Gastroesophageal sphincter (tissue), 4 donors: ENCODE measurements at regions not wholly inside any gene's neighbourhood (a gene's known extent, or its start where the extent isn't known, plus 50 kb on each side); places are given as distances from the start of the nearest gene placed in this dataset.

Experiments
- ATAC-seq: fragments of 150-250 bp; one replicate; pipeline ENCODE4 v1.9.1; 2016; ENCODE audit warnings: mild to moderate bottlenecking, moderate library complexity
- H3K27ac ChIP-seq, 4 donors: fragments of 200-600 bp; sonication (generic) in 3 of 4; 1 replicate in 3 of 4; 2 replicates in 1 of 4; pipeline ENCODE4 v1.5.1; 2016 to 2019
- H3K27me3 ChIP-seq: fragments of 200-600 bp; sonication (generic); one replicate; pipeline ENCODE4 v1.5.1; 2019
- H3K36me3 ChIP-seq, 2 donors: fragments of 200-600 bp; sonication (generic); one replicate each; pipeline ENCODE4 v1.5.1; 2019; ENCODE audit warnings: control low read depth in 1 of 2
- H3K4me1 ChIP-seq, 3 donors: fragments of 200-600 bp; sonication (generic); 1 replicate in 2 of 3; 2 replicates in 1 of 3; pipeline ENCODE4 v1.5.1; 2016 to 2019; ENCODE audit warnings: control low read depth in 2 of 3
- H3K4me3 ChIP-seq, 2 donors: fragments of 200-600 bp; sonication (generic); one replicate each; pipeline ENCODE4 v1.5.1; 2019; ENCODE audit warnings: mild to moderate bottlenecking in 1 of 2, moderate library complexity in 1 of 2
- H3K9me3 ChIP-seq, 3 donors: fragments of 200-600 bp; sonication (generic); one replicate each; pipeline ENCODE4 v1.5.1; 2017 to 2019; ENCODE audit warnings: control low read depth in 2 of 3
- CTCF ChIP-seq, 4 experiments: fragments of 200-600 bp in 2 of 4; fragments of 450-650 bp in 2 of 4; sonication (generic) in 1 of 4; IDR thresholded peaks; one replicate each; pipeline ENCODE4 v1.5.1; 2017 to 2019; ENCODE audit warnings: antibody characterized with exemption in 4 of 4, mild to moderate bottlenecking in 2 of 4, moderate library complexity in 2 of 4
- EP300 ChIP-seq: sonication (generic); formaldehyde crosslinking; IDR thresholded peaks from one replicate; pipeline ENCODE4 v1.6.1; 2017; ENCODE audit warnings: antibody characterized with exemption, mild to moderate bottlenecking
- POLR2A ChIP-seq, 2 donors: fragments of 450-650 bp; IDR thresholded peaks; one replicate each; pipeline ENCODE4 v1.6.1; 2017; ENCODE audit warnings: antibody characterized with exemption in 2 of 2, mild to moderate bottlenecking in 2 of 2, moderate library complexity in 1 of 2
- POLR2AphosphoS5 ChIP-seq: sonication (generic); formaldehyde crosslinking; IDR thresholded peaks from one replicate; pipeline ENCODE4 v1.6.1; 2017; ENCODE audit warnings: antibody characterized with exemption
- WGBS, 2 donors: methylation state at CpG; one replicate each; pipeline ENCODE4 v1.1.5; 2018; ENCODE audit warnings: low coverage in 1 of 2; 5-methylcytosine and 5-hydroxymethylcytosine counted together

GRCh38 chr6:54026652-54027400 is 84.4 kb upstream of the MLIP start:
- Histone ChIP-seq H3K4me1 (no peaks in the 10 kb centered on the region), H3K4me3 (no peak overlapping the region), H3K9me3 (no peaks in the 10 kb centered on the region), H3K27me3 (no peaks in the 10 kb centered on the region), H3K36me3 (no peaks in the 10 kb centered on the region), H3K27ac (no peak overlapping the region)
- no peak for ATAC-seq
- no peak for TF ChIP-seq POLR2AphosphoS5
- TF ChIP-seq POLR2A (IDR thresholded peaks at IDR 0.05) = no peak
- no peak for TF ChIP-seq EP300
- no peak for TF ChIP-seq CTCF (IDR thresholded peaks at IDR 0.05)

GRCh38 chr6:54028170-54028569 is 83.1 kb upstream of the MLIP start:
- WGBS, 2 donors = 64 to 97% methylated on average over 2 to 3 of the region's 3 CpGs
- ATAC-seq = no peak
- no peak overlapping the region for H3K4me3 ChIP-seq

GRCh38 chr6:54029187-54029586 is 82.1 kb upstream of the MLIP start:
- TF ChIP-seq POLR2AphosphoS5 (no peak), POLR2A (IDR thresholded peaks at IDR 0.05) (no peak)
- 93 to 97% methylated on average over 2 to 3 of the region's 3 CpGs for WGBS, 2 donors
- ATAC-seq = no peak
- Histone ChIP-seq H3K27me3 (no peaks in the 10 kb centered on the region), H3K9me3 (no peaks in the 10 kb centered on the region), H3K27ac (no peak overlapping the region), H3K4me3 (no peak overlapping the region), H3K36me3 (no peaks in the 10 kb centered on the region), H3K4me1 (no peaks in the 10 kb centered on the region)

More at GRCh38 chr6:54028170-54028569, 83.1 kb upstream of the MLIP start:
- Histone ChIP-seq H3K4me1 (no peaks in the 10 kb centered on the region), H3K9me3 (no peaks in the 10 kb centered on the region), H3K27me3 (no peaks in the 10 kb centered on the region), H3K27ac (no peak overlapping the region), H3K36me3 (no peaks in the 10 kb centered on the region)
- no peak for TF ChIP-seq EP300
- no peak for TF ChIP-seq POLR2A (IDR thresholded peaks at IDR 0.05)
- no peak for TF ChIP-seq CTCF (IDR thresholded peaks at IDR 0.05)
- no peak for TF ChIP-seq POLR2AphosphoS5

GRCh38 chr6:54031169-54031568 is 80.1 kb upstream of the MLIP start:
- H3K9me3 ChIP-seq = no peaks in the 10 kb centered on the region
- WGBS, 2 donors = 80 to 90% methylated on average over 1 to 3 of the region's 5 CpGs
- H3K4me3 ChIP-seq = no peak overlapping the region
- no peaks in the 10 kb centered on the region for H3K27me3 ChIP-seq
- H3K4me1 ChIP-seq = no peaks in the 10 kb centered on the region
- H3K36me3 ChIP-seq = no peaks in the 10 kb centered on the region
- H3K27ac ChIP-seq = no peak overlapping the region
- ATAC-seq = no peak
- no peak for TF ChIP-seq POLR2AphosphoS5
- TF ChIP-seq POLR2A (IDR thresholded peaks at IDR 0.05) = no peak
- TF ChIP-seq EP300 = no peak
- TF ChIP-seq CTCF (IDR thresholded peaks at IDR 0.05) = no peak

- Histone ChIP-seq H3K4me1 (no peaks in the 10 kb centered on the region), H3K4me3 (no peak overlapping the region), H3K36me3 (no peaks in the 10 kb centered on the region), H3K9me3 (no peaks in the 10 kb centered on the region), H3K27ac (no peak overlapping the region), H3K27me3 (no peaks in the 10 kb centered on the region)
- ATAC-seq = no peak
- TF ChIP-seq POLR2A (IDR thresholded peaks at IDR 0.05) (no peak), CTCF (IDR thresholded peaks at IDR 0.05) (no peak), EP300 (no peak), POLR2AphosphoS5 (no peak)
Measured at GRCh38 chr6:54037277-54037779, 73.9 kb upstream of the MLIP start.
